ENCODE measurements at regions not wholly inside any gene's neighbourhood (a gene's known extent, or its start where the extent isn't known, plus 50 kb on each side); places are given as distances from the start of the nearest gene placed in this dataset.

- TF ChIP-seq EZH2 (IDR thresholded peaks at IDR 0.05; ENCODE audit: low read length) (no peak), CTCF (optimal IDR thresholded peaks at IDR 0.05 in 1 of 3, IDR thresholded peaks at IDR 0.05 in 1 of 3, conservative IDR thresholded peaks at IDR 0.05 in 1 of 3; ENCODE audit: extremely low read depth in 1 of 3, insufficient read depth in 2 of 3, low read length in 3 of 3) (no peak)
Measured at GRCh38 chr12:76622351-76622750, 62.8 kb upstream of the OSBPL8 start.
